NT2/D1 (cell line): ENCODE measurements at regions not wholly inside any gene's neighbourhood (a gene's known extent, or its start where the extent isn't known, plus 50 kb on each side); places are given as distances from the start of the nearest gene placed in this dataset.

Experiments used
- SUZ12 ChIP-seq: IDR thresholded peaks from 2 replicates; pipeline ENCODE4 v1.6.1; 2011; ENCODE audit not compliant: insufficient read length, insufficient read depth; ENCODE audit errors: extremely low read depth
- YY1 ChIP-seq: IDR thresholded peaks from 2 replicates; pipeline ENCODE4 v1.6.1; 2011; ENCODE audit not compliant: insufficient read length, insufficient read depth
- ZNF274 ChIP-seq: IDR thresholded peaks from 2 replicates; pipeline ENCODE4 v1.6.1; 2011; ENCODE audit warnings: mild to moderate bottlenecking, low read depth, low read length

GRCh38 chr6:155936127-155936526 lies 480.5 kb upstream of the NOX3 start:
- TF ChIP-seq SUZ12: no peak
- TF ChIP-seq YY1: no peak
- TF ChIP-seq ZNF274: no peak
